ENCODE measurements at regions not wholly inside any gene's neighbourhood (a gene's known extent, or its start where the extent isn't known, plus 50 kb on each side); places are given as distances from the start of the nearest gene placed in this dataset.

DNA sequence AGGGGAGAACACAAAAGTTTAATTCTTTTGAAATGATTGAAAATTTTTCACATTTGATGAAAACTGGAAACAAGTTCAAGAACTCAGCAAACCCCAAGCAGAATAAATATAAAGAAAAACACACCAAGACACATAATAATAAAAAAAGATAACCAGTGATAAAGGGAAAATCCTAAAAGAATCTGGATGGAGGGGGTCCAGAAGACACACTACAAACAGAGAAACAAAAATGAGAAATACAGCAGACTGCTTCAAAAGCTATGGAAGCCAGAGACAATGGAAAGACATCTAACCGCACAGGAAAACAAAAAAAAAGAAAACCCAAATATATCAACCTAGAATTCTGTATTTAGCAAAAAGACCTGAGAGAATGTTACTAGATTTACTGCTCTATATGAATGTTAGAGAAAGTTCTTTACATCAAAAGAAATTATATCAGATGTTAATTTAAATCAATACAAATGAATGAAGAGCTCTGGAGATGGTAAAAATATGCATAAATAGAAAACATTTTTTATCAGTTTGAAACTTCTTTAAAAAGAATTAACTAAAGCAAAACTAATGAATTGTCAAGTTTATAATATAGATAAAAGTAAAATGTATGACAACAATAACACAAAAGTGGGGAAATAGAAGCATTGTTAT is 310.7 kb upstream of the PREP start:
- TF ChIP-seq, protein P1, sequence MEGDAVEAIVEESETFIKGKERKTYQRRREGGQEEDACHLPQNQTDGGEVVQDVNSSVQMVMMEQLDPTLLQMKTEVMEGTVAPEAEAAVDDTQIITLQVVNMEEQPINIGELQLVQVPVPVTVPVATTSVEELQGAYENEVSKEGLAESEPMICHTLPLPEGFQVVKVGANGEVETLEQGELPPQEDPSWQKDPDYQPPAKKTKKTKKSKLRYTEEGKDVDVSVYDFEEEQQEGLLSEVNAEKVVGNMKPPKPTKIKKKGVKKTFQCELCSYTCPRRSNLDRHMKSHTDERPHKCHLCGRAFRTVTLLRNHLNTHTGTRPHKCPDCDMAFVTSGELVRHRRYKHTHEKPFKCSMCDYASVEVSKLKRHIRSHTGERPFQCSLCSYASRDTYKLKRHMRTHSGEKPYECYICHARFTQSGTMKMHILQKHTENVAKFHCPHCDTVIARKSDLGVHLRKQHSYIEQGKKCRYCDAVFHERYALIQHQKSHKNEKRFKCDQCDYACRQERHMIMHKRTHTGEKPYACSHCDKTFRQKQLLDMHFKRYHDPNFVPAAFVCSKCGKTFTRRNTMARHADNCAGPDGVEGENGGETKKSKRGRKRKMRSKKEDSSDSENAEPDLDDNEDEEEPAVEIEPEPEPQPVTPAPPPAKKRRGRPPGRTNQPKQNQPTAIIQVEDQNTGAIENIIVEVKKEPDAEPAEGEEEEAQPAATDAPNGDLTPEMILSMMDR (IDR thresholded peaks at IDR 0.05): no peak
- no peak for TF ChIP-seq POLR2A (IDR thresholded peaks at IDR 0.05)
- no peak for TF ChIP-seq POLR2AphosphoS5 (IDR thresholded peaks at IDR 0.05)

Data from transverse colon (tissue), 4 donors.